HepG2 (cell line): ENCODE measurements at regions not wholly inside any gene's neighbourhood (a gene's known extent, or its start where the extent isn't known, plus 50 kb on each side); places are given as distances from the start of the nearest gene placed in this dataset.

Experiments
- ATAC-seq: fragments of 200-7000 bp; cut with Tn5 transposase; 3 replicates; pipeline ENCODE4 v1.9.1; 2020; ENCODE audit warnings: mild to moderate bottlenecking, moderate library complexity
- BruUV-seq: library from RNA; stranded (reverse); fragments of 400-500 nt; replicated peaks from 2 replicates; lab custom pipeline; 2021; lab: Mats Ljungman, UMichigan
- CTCF ChIA-PET: fragments of 300-600 bp; formaldehyde crosslinking; extraction: SDS; loops from one replicate; lab custom pipeline; 2021; ENCODE audit warnings: low total read pairs, inconsistent platforms, low intra/inter-chr PET ratio; lab: Yijun Ruan, JAX
- POLR2A ChIA-PET: fragments of 350-600 bp; sonication (Branson Sonifier 250); formaldehyde crosslinking; loops from one replicate; lab custom pipeline; 2020; ENCODE audit warnings: antibody characterized with exemption, inconsistent platforms; lab: Yijun Ruan, JAX
- DNase-seq: peaks from one replicate; pipeline ENCODE4 v3.0.0-alpha.2; 2015; ENCODE audit warnings: low spot score
- FAIRE-seq: peaks from 3 replicates; lab custom pipeline; 2011; peaks lifted over from hg19 to GRCh38; lab: Jason Lieb, UNC
- H2AFZ ChIP-seq: one replicate; pipeline ENCODE4 v1.6.1; 2011; ENCODE audit warnings: low read length, inconsistent platforms
- H3K27ac ChIP-seq: fragments of 300-600 bp; 3 replicates; pipeline ENCODE4 v1.8.0; 2011; ENCODE audit warnings: mixed run types, mild to moderate bottlenecking, mixed read lengths, low read length, inconsistent platforms; ENCODE audit not compliant: insufficient read depth; ENCODE audit errors: extremely low read length
- H3K27me3 ChIP-seq, 2 experiments: fragments of 200-600 bp in 1 of 2; 2 replicates in 1 of 2; 3 replicates in 1 of 2; pipeline versions ENCODE4 v1.6.0 to v1.8.0; 2011; ENCODE audit warnings: low read length in 2 of 2, mild to moderate bottlenecking in 2 of 2, moderate library complexity in 2 of 2, inconsistent platforms in 1 of 2; ENCODE audit not compliant: insufficient read depth in 2 of 2, control insufficient read depth in 1 of 2
- H3K36me3 ChIP-seq, 2 experiments: fragments of 200-600 bp in 1 of 2; replicated peaks in 1 of 2; 2 replicates in 1 of 2; 3 replicates in 1 of 2; pipeline versions ENCODE4 v1.5.1 to v1.8.0; 2011; ENCODE audit warnings: low read length in 2 of 2, inconsistent platforms in 1 of 2; ENCODE audit not compliant: insufficient read depth in 2 of 2, control insufficient read depth in 1 of 2
- H3K4me1 ChIP-seq: 2 replicates; pipeline ENCODE4 v1.5.1; 2012; ENCODE audit warnings: low read length, inconsistent platforms; ENCODE audit not compliant: insufficient read depth
- H3K4me2 ChIP-seq: 2 replicates; pipeline ENCODE4 v1.6.0; 2011; ENCODE audit warnings: low read depth, low read length, inconsistent platforms
- H3K4me3 ChIP-seq, 3 experiments: fragments of 200-600 bp in 1 of 3; sonication (generic), shearing (Covaris generic) in 1 of 3; replicated peaks in 1 of 3; 2 replicates each; pipeline ENCODE4 v1.5.1; 2011 to 2016; ENCODE audit warnings: low read length in 3 of 3, inconsistent platforms in 2 of 3, low read depth in 2 of 3, mild to moderate bottlenecking in 2 of 3, control low read depth in 1 of 3, mixed read lengths in 1 of 3; ENCODE audit not compliant: insufficient read depth in 1 of 3
- H3K79me2 ChIP-seq: one replicate; pipeline ENCODE4 v1.6.1; 2011; ENCODE audit warnings: low read length, inconsistent platforms; ENCODE audit not compliant: insufficient read depth
- H3K9ac ChIP-seq: 2 replicates; pipeline ENCODE4 v1.6.0; 2011; ENCODE audit warnings: mild to moderate bottlenecking, low read depth, low read length, inconsistent platforms; ENCODE audit not compliant: insufficient read depth
- H3K9me3 ChIP-seq: 2 replicates; pipeline ENCODE4 v1.5.1; 2012; ENCODE audit warnings: mild to moderate bottlenecking, low read length
- H4K20me1 ChIP-seq: 2 replicates; pipeline ENCODE4 v1.6.0; 2011; ENCODE audit warnings: inconsistent platforms, mild to moderate bottlenecking, low read length, moderate library complexity; ENCODE audit not compliant: insufficient read depth
- BCL3 ChIP-seq: sonication (generic); formaldehyde crosslinking; IDR thresholded peaks from 2 replicates; pipeline ENCODE4 v1.5.1; 2020; ENCODE audit warnings: mild to moderate bottlenecking, missing genetic modification reagents, moderate library complexity
- ERF ChIP-seq: IDR thresholded peaks from 2 replicates; pipeline ENCODE4 v1.6.1; 2018; ENCODE audit warnings: missing biosample characterization, missing genetic modification reagents
- GMEB2 ChIP-seq: IDR thresholded peaks from 2 replicates; pipeline ENCODE4 v1.6.1; 2016; ENCODE audit warnings: missing biosample characterization, missing genetic modification reagents, low read depth
- PHF8 ChIP-seq: sonication (generic); formaldehyde crosslinking; IDR thresholded peaks from 2 replicates; pipeline ENCODE4 v1.5.0; 2020; ENCODE audit warnings: missing genetic modification reagents
- REPIN1 ChIP-seq: sonication (generic); formaldehyde crosslinking; IDR thresholded peaks from 2 replicates; pipeline ENCODE4 v1.8.0; 2022; ENCODE audit warnings: missing genetic modification reagents, low read depth, mild to moderate bottlenecking, borderline replicate concordance
- RORA ChIP-seq: sonication (generic); formaldehyde crosslinking; IDR thresholded peaks from 2 replicates; pipeline ENCODE4 v1.5.0; 2020; ENCODE audit warnings: mild to moderate bottlenecking, missing genetic modification reagents, moderate library complexity
- SRF ChIP-seq: IDR thresholded peaks from 2 replicates; pipeline ENCODE4 v1.6.1; 2011; ENCODE audit warnings: mild to moderate bottlenecking, low read depth, low read length, moderate library complexity
- TEAD2 ChIP-seq: sonication (generic); formaldehyde crosslinking; IDR thresholded peaks from 2 replicates; pipeline ENCODE4 v1.9.0; 2021; ENCODE audit warnings: missing genetic modification reagents
- TIGD3 ChIP-seq: sonication (generic); formaldehyde crosslinking; IDR thresholded peaks from 2 replicates; pipeline ENCODE4 v1.5.1; 2020; ENCODE audit warnings: mild to moderate bottlenecking, missing genetic modification reagents, borderline replicate concordance
- ZNF550 ChIP-seq: sonication (generic); formaldehyde crosslinking; IDR thresholded peaks from 2 replicates; pipeline ENCODE4 v1.4.0; 2020; ENCODE audit warnings: mild to moderate bottlenecking, missing genetic modification reagents, borderline replicate concordance
- ZNF598 ChIP-seq: sonication (generic); formaldehyde crosslinking; IDR thresholded peaks from 2 replicates; pipeline ENCODE4 v1.5.1; 2020; ENCODE audit warnings: mild to moderate bottlenecking, missing genetic modification reagents, borderline replicate concordance
- ZNF747 ChIP-seq: sonication (generic); formaldehyde crosslinking; IDR thresholded peaks from 2 replicates; pipeline ENCODE4 v1.8.1; 2023; ENCODE audit warnings: missing genetic modification reagents, mild to moderate bottlenecking, borderline replicate concordance
- WGBS: methylation state at CpG from one replicate; pipeline ENCODE4 v1.1.6; 2017; ENCODE audit warnings: low lambda C conversion rate; 5-methylcytosine and 5-hydroxymethylcytosine counted together
- in situ Hi-C: cut with HindIII; loops from 2 replicates; pipeline ENCODE4 v1.10.0; 2017; ENCODE audit warnings: low pct_unique_long_range_greater_than_20kb; ENCODE audit not compliant: extremely low pct_ligation_motif_present
- intact Hi-C: fragments of 100-400 bp; cut with micrococcal nuclease; formaldehyde crosslinking; loops from one replicate; pipeline ENCODE4 v1.10.0; 2022; ENCODE audit not compliant: unreplicated experiment
- TF ChIP-seq, protein P1 (sequence below): IDR thresholded peaks from 2 replicates; pipeline ENCODE4 v1.6.1; 2016; ENCODE audit warnings: low read depth
- TF ChIP-seq, protein P2 (sequence below): sonication (generic); formaldehyde crosslinking; IDR thresholded peaks from 2 replicates; pipeline ENCODE4 v1.5.0; 2020; ENCODE audit warnings: missing genetic modification reagents

- Histone ChIP-seq H3K4me2 (no peak overlapping the region), H3K27me3 (peaks cover 0 to 3% of the 10 kb centered on the region in 2 experiments; a peak in 1 of 5 replicates), H3K36me3 (no peaks in the 10 kb centered on the region), H2AFZ (no peak overlapping the region), H4K20me1 (no peaks in the 10 kb centered on the region), H3K4me1 (peaks cover 6% of the 10 kb centered on the region; the same call in 1 of the 2 replicates), H3K9ac (no peak overlapping the region), H3K79me2 (no peaks in the 10 kb centered on the region), H3K4me3 (no peak overlapping the region), H3K27ac (no peak overlapping the region), H3K9me3 (no peaks in the 10 kb centered on the region)
- TF ChIP-seq ERF (CRISPR knock-in tag) = no peak
- no peak for TF ChIP-seq GMEB2 (CRISPR knock-in tag)
- no peak for TF ChIP-seq SRF
- TF ChIP-seq ZNF598 (CRISPR knock-in tag) = no peak
- TF ChIP-seq REPIN1 (CRISPR knock-in tag) = no peak
- TF ChIP-seq, protein P1, sequence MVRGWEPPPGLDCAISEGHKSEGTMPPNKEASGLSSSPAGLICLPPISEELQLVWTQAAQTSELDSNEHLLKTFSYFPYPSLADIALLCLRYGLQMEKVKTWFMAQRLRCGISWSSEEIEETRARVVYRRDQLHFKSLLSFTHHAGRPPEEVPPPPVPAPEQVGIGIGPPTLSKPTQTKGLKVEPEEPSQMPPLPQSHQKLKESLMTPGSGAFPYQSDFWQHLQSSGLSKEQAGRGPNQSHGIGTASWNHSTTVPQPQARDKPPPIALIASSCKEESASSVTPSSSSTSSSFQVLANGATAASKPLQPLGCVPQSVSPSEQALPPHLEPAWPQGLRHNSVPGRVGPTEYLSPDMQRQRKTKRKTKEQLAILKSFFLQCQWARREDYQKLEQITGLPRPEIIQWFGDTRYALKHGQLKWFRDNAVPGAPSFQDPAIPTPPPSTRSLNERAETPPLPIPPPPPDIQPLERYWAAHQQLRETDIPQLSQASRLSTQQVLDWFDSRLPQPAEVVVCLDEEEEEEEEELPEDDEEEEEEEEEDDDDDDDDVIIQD (CRISPR knock-in tag) = no peak
- TF ChIP-seq, protein P2, sequence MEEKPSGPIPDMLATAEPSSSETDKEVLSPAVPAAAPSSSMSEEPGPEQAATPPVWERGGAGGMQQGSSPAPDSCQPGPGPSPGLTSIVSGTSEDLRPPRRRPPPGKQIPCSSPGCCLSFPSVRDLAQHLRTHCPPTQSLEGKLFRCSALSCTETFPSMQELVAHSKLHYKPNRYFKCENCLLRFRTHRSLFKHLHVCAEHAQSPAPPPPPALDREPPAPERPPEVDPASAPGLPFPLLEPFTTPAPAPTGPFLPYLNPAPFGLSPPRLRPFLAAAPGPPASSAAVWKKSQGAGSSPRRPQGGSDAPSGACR = no peak
- no peak for TF ChIP-seq TIGD3 (CRISPR knock-in tag)
- TF ChIP-seq RORA (CRISPR knock-in tag) = no peak
- TF ChIP-seq TEAD2 = no peak
- TF ChIP-seq ZNF550 (CRISPR knock-in tag) = no peak
- no peak for TF ChIP-seq ZNF747 (CRISPR knock-in tag)
- TF ChIP-seq PHF8 (CRISPR knock-in tag) = no peak
- no peak for TF ChIP-seq BCL3 (CRISPR knock-in tag)
- no peak for DNase-seq
- FAIRE-seq = no peak
- CTCF ChIA-PET = no interaction called here
- no peak for ATAC-seq
- no TSS peak for BruUV-seq
- intact Hi-C loops = no loop called here
- POLR2A ChIA-PET = no interaction called here
- 61% methylated on average over 4 of the region's 4 CpGs for WGBS
- in situ Hi-C loops = no loop called here
Observed at GRCh38 chr5:39515881-39516280, 91.1 kb upstream of the DAB2 start.
